Mucosa of descending colon (tissue), 3 donors: ENCODE measurements at regions not wholly inside any gene's neighbourhood (a gene's known extent, or its start where the extent isn't known, plus 50 kb on each side); places are given as distances from the start of the nearest gene placed in this dataset.

Experiments
- ATAC-seq: fragments of 200-7000 bp; cut with Tn5 transposase; one replicate; pipeline ENCODE4 v1.9.1; 2020; ENCODE audit warnings: mild to moderate bottlenecking, moderate library complexity
- DNase-seq, 3 donors: peaks; one replicate each; pipeline ENCODE4 v3.0.0-alpha.2; 2020
- H3K36me3 ChIP-seq: fragments of 200-600 bp; one replicate; pipeline ENCODE4 v1.8.0; 2021; ENCODE audit warnings: low read depth, mild to moderate bottlenecking
- H3K4me1 ChIP-seq: fragments of 200-600 bp; one replicate; pipeline ENCODE4 v1.8.0; 2021; ENCODE audit warnings: low read depth, mild to moderate bottlenecking
- H3K4me3 ChIP-seq: fragments of 200-600 bp; one replicate; pipeline ENCODE4 v1.8.0; 2021; ENCODE audit warnings: mild to moderate bottlenecking
- H3K9me3 ChIP-seq: fragments of 200-600 bp; one replicate; pipeline ENCODE4 v1.8.0; 2021; ENCODE audit warnings: mild to moderate bottlenecking
- intact Hi-C, 2 donors: fragments of 100-400 bp; cut with DNase I in 1 of 2; cut with micrococcal nuclease in 1 of 2; formaldehyde crosslinking; loops; one replicate each; pipeline versions ENCODE4 v1.11.0 to v1.11.1; 2022; cut with DNase I, micrococcal nuclease
- TF ChIP-seq, protein P1 (sequence below): fragments of 200-600 bp; IDR thresholded peaks from one replicate; pipeline ENCODE4 v1.8.0; 2022; ENCODE audit warnings: antibody characterized with exemption, mild to moderate bottlenecking
- donor health status: DM: no; HTN: no; CAD: no; lungs with moderate emphysema.
- donor health status: DM: no; HTN: no; CAD: no.
- donor health status: DM: no; HTN: yes; CAD: no.

GRCh38 chr2:19635951-19636510, 265.8 kb downstream of the TTC32 start:
- TF ChIP-seq, protein P1, sequence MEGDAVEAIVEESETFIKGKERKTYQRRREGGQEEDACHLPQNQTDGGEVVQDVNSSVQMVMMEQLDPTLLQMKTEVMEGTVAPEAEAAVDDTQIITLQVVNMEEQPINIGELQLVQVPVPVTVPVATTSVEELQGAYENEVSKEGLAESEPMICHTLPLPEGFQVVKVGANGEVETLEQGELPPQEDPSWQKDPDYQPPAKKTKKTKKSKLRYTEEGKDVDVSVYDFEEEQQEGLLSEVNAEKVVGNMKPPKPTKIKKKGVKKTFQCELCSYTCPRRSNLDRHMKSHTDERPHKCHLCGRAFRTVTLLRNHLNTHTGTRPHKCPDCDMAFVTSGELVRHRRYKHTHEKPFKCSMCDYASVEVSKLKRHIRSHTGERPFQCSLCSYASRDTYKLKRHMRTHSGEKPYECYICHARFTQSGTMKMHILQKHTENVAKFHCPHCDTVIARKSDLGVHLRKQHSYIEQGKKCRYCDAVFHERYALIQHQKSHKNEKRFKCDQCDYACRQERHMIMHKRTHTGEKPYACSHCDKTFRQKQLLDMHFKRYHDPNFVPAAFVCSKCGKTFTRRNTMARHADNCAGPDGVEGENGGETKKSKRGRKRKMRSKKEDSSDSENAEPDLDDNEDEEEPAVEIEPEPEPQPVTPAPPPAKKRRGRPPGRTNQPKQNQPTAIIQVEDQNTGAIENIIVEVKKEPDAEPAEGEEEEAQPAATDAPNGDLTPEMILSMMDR: no peak
- Histone ChIP-seq H3K4me1 (no peaks in the 10 kb centered on the region), H3K9me3 (no peaks in the 10 kb centered on the region), H3K36me3 (no peaks in the 10 kb centered on the region), H3K4me3 (no peak overlapping the region)
- ATAC-seq: no peak
- peak in 1 of 3 donors; percentile 6 for DNase-seq
- intact Hi-C loops: no loop called here

DNA sequence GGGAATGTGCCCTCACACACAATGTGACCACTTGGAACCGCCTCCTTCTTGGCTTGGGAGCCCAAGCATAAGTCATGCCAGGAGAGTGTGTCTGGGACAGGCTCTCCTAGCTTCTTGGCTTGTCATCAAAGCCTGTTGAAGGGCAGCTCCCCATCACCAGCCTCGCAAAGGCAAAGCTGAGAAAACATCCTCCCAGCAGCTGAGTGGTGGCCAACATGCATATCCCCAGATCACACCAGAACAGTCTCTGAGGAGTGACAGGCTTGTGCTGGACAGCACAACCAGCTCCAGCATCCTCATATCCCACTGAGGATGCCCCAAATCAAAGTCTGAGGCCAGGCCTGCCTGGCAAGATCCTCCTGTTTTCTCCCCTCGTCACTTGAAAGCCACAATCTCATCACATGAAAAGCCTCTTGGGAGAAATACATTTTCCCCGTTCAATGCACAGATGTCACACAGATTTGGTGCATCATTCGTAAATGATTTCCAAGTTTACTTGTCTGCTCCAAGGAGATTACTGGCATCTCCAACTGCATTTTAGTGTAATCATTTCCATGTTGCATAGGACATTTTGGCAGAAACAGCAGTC, 269.3 kb downstream of the TTC32 start:
- Histone ChIP-seq H3K36me3 (no peaks in the 10 kb centered on the region), H3K9me3 (no peaks in the 10 kb centered on the region), H3K4me1 (no peaks in the 10 kb centered on the region), H3K4me3 (no peak overlapping the region)
- intact Hi-C loops: no loop called here
- TF ChIP-seq, protein P1: no peak
- no peak for ATAC-seq
- peak in 1 of 3 donors; percentile 26 for DNase-seq

- TF ChIP-seq, protein P1: no peak
- intact Hi-C loops: no loop called here
- Histone ChIP-seq H3K9me3 (no peaks in the 10 kb centered on the region), H3K4me3 (no peak overlapping the region), H3K36me3 (no peaks in the 10 kb centered on the region), H3K4me1 (no peaks in the 10 kb centered on the region)
- ATAC-seq: no peak
- DNase-seq: no peak
These were observed 269.9 kb downstream of the TTC32 start for GRCh38 chr2:19631871-19632270.

DNA sequence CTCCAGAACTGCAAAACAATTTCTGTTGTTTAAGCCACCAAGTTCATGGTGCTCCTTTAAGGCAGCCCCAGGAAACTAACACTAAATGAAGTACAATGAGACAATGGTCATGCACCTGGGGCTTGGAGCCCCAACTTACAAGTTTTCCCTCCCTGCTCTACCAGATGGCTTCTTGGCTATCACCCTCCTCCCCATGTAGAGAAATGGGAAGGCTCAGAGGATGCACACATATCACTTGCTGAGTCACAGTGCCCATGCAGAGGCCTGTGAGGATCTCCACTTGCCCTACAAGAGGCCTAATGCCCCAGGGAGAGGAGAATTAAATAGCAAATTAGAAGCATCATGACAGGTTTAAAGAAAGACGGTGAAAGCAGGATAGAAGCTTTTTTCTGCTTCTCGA, 270.9 kb downstream of the TTC32 start:
- Histone ChIP-seq H3K36me3 (no peaks in the 10 kb centered on the region), H3K9me3 (no peaks in the 10 kb centered on the region), H3K4me3 (no peak overlapping the region), H3K4me1 (no peaks in the 10 kb centered on the region)
- ATAC-seq (no peak), DNase-seq (no peak)
- intact Hi-C loops: no loop called here
- TF ChIP-seq, protein P1: no peak

GRCh38 chr2:19627359-19627758, 268.9 kb upstream of the OSR1 start:
- ATAC-seq (no peak), DNase-seq (no peak)
- H3K9me3 ChIP-seq: no peaks in the 10 kb centered on the region
- intact Hi-C loops: no loop called here
- no peaks in the 10 kb centered on the region for H3K4me1 ChIP-seq
- TF ChIP-seq, protein P1: no peak
- no peak overlapping the region for H3K4me3 ChIP-seq
- H3K36me3 ChIP-seq: no peaks in the 10 kb centered on the region

- no peak for DNase-seq
- TF ChIP-seq, protein P1: no peak
- ATAC-seq: no peak
- peaks cover 2% of the 10 kb centered on the region for H3K9me3 ChIP-seq
- H3K4me3 ChIP-seq: no peak overlapping the region
- no peaks in the 10 kb centered on the region for H3K4me1 ChIP-seq
- intact Hi-C loops: no loop called here
- no peaks in the 10 kb centered on the region for H3K36me3 ChIP-seq
These were observed 265.1 kb upstream of the OSR1 start for GRCh38 chr2:19623488-19623887.
